ENCODE measurements at regions not wholly inside any gene's neighbourhood (a gene's known extent, or its start where the extent isn't known, plus 50 kb on each side); places are given as distances from the start of the nearest gene placed in this dataset.

- intact Hi-C loops (cut with DNase I), result no loop called here
- H3K9me3 ChIP-seq (ENCODE audit: control insufficient read depth, low read length), result no peaks in the 10 kb centered on the region
- H3K27me3 ChIP-seq (ENCODE audit: control insufficient read depth, insufficient read depth), result no peaks in the 10 kb centered on the region
- H3K4me3 ChIP-seq (ENCODE audit: low read length), result no peak overlapping the region
- DNase-seq (no peak), ATAC-seq (no peak)
- no peak overlapping the region for H3K27ac ChIP-seq (ENCODE audit: low read length)
- no peaks in the 10 kb centered on the region for H3K4me1 ChIP-seq (ENCODE audit: control insufficient read depth, insufficient read depth, low read length)
- 85% methylated on average over 16 of the region's 16 CpGs for WGBS
Observed at GRCh38 chr16:50460538-50461399, 87.4 kb upstream of the NKD1 start.

GRCh38 chr16:50459496-50460080 is 88.6 kb upstream of the NKD1 start:
- WGBS, result 50% methylated on average over 13 of the region's 13 CpGs
- DNase-seq (no peak), ATAC-seq (no peak)
- Histone ChIP-seq H3K27me3 (ENCODE audit: control insufficient read depth, insufficient read depth) (no peaks in the 10 kb centered on the region), H3K4me3 (ENCODE audit: low read length) (no peak overlapping the region), H3K4me1 (ENCODE audit: control insufficient read depth, insufficient read depth, low read length) (no peaks in the 10 kb centered on the region), H3K27ac (ENCODE audit: low read length) (no peak overlapping the region), H3K9me3 (ENCODE audit: control insufficient read depth, low read length) (no peaks in the 10 kb centered on the region)
- intact Hi-C loops (cut with DNase I), result no loop called here

DNA sequence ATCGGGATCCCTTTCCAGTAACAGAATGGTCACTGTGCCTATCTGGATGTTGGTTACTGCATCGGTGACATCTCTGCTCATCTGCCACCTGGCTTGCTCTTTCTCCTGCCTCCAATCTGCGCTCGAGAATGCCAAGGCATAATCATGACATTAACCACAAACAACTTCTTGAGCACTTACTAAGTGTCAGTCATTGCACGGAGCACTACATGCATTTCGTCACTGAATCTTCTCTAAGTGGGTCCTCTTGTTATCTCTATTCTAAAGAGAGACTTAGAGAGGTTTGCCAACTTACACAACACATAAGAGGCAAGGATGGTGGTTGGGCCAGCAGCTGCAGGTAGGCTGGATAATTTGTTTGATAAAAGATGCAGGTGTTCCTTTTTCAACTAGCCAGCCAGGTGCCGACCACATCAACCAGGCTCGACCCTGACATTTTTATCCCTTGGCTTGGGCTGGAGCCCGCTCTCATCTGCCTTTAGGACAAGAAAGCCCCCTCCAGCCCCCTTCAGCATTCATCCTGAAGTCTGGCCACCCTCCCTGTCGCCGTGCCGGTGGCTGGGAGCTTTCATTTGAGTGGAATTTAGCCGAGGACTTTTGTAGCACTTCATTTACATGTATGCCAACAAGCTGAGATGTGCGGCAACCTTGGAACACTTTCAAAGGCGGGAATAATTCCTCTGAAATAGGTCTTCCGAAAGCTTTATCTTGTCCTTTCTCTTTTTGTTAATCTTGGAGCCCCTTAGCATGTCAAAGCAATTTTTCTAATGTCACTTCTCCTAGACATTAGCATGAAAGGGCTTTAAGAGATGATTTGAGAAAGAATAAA is 89.3 kb upstream of the NKD1 start:
- Histone ChIP-seq H3K4me1 (ENCODE audit: control insufficient read depth, insufficient read depth, low read length) (no peaks in the 10 kb centered on the region), H3K27ac (ENCODE audit: low read length) (no peak overlapping the region), H3K27me3 (ENCODE audit: control insufficient read depth, insufficient read depth) (no peaks in the 10 kb centered on the region), H3K9me3 (ENCODE audit: control insufficient read depth, low read length) (no peaks in the 10 kb centered on the region), H3K4me3 (ENCODE audit: low read length) (no peak overlapping the region)
- ATAC-seq (no peak), DNase-seq (no peak)
- intact Hi-C loops (cut with DNase I), result no loop called here
- WGBS, result 37% methylated on average over 16 of the region's 16 CpGs

- DNase-seq (no peak), ATAC-seq (no peak)
- no peak overlapping the region for H3K27ac ChIP-seq (ENCODE audit: low read length)
- no peak overlapping the region for H3K4me3 ChIP-seq (ENCODE audit: low read length)
- H3K9me3 ChIP-seq (ENCODE audit: control insufficient read depth, low read length), result no peaks in the 10 kb centered on the region
- intact Hi-C loops (cut with DNase I), result no loop called here
- 71% methylated on average over 5 of the region's 5 CpGs for WGBS
- no peaks in the 10 kb centered on the region for H3K27me3 ChIP-seq (ENCODE audit: control insufficient read depth, insufficient read depth)
- H3K4me1 ChIP-seq (ENCODE audit: control insufficient read depth, insufficient read depth, low read length), result no peaks in the 10 kb centered on the region
Observed at GRCh38 chr16:50457979-50458491, 89.2 kb upstream of the BRD7 start.

DNA sequence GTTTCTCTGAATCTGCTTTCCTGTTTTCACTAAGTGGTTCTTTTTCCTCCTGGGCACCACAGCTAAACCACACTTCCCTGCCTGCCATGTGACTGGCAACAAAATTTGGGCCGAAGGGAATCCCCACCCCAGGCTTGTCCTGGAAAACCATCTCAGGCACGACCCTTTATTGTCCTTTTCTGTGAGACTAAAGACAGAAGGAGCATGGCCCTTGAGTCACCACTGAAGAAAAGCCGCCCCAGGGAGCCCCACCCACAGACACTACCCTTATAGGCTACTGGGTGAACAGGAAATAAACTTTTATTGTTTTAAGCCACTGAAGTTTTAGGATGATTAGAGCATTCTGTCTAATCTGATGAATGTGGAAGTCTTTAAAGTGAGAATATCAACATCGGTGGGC is 88.6 kb upstream of the BRD7 start:
- Histone ChIP-seq H3K9me3 (ENCODE audit: control insufficient read depth, low read length) (no peaks in the 10 kb centered on the region), H3K27me3 (ENCODE audit: control insufficient read depth, insufficient read depth) (no peaks in the 10 kb centered on the region), H3K27ac (ENCODE audit: low read length) (no peak overlapping the region), H3K4me1 (ENCODE audit: control insufficient read depth, insufficient read depth, low read length) (no peaks in the 10 kb centered on the region), H3K4me3 (ENCODE audit: low read length) (no peak overlapping the region)
- intact Hi-C loops (cut with DNase I), result no loop called here
- DNase-seq (no peak), ATAC-seq (no peak)
- whole genome bisulfite sequencing, result 58% methylated on average over 4 of the region's 4 CpGs

DNA sequence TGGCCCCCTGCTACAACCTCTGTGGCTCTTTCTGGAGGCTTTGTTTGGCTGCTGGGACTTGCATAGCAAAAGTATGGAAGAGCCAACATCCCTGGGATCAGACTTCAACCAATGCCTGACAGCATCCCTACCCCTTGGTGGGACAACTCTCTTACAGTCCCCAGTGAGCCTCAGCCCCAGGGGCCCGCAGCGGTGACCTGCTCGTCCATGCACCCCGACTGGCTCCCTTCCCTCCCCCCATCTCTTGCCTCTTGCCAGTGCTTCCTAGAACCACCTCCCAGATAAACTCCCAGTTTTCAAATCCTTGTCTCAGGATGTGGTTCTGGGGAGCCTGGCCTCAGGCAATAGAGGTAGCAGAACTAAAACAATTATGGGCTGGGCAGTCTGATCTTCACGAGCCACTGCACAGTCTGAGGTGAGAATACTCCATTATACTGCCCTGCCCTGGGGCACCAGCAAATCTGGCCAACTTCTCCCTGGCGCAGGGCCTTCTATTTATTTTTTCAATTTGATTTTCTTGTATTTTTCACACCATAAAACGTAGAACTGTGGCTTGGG is 86.6 kb upstream of the BRD7 start:
- no peaks in the 10 kb centered on the region for H3K27me3 ChIP-seq (ENCODE audit: control insufficient read depth, insufficient read depth)
- WGBS, result 73% methylated on average over 7 of the region's 7 CpGs

GRCh38 chr16:50453446-50453845 is 84.7 kb upstream of the BRD7 start:
- intact Hi-C loops (cut with DNase I), result no loop called here
- no peak for ATAC-seq
- no peak overlapping the region for H3K27ac ChIP-seq (ENCODE audit: low read length)
- H3K4me1 ChIP-seq (ENCODE audit: control insufficient read depth, insufficient read depth, low read length), result no peaks in the 10 kb centered on the region
- H3K9me3 ChIP-seq (ENCODE audit: control insufficient read depth, low read length), result no peaks in the 10 kb centered on the region
- no peaks in the 10 kb centered on the region for H3K27me3 ChIP-seq (ENCODE audit: control insufficient read depth, insufficient read depth)
- DNase-seq, result no peak
- H3K4me3 ChIP-seq (ENCODE audit: low read length), result no peak overlapping the region
- 96% methylated on average over 7 of the region's 7 CpGs for WGBS

More for the DNA sequence above, 86.6 kb upstream of the BRD7 start:
- Histone ChIP-seq H3K27ac (ENCODE audit: low read length) (no peak overlapping the region), H3K4me1 (ENCODE audit: control insufficient read depth, insufficient read depth, low read length) (no peaks in the 10 kb centered on the region), H3K9me3 (ENCODE audit: control insufficient read depth, low read length) (no peaks in the 10 kb centered on the region), H3K4me3 (ENCODE audit: low read length) (no peak overlapping the region)
- ATAC-seq, result no peak
- intact Hi-C loops (cut with DNase I), result no loop called here
- DNase-seq, result no peak

GRCh38 chr16:50451951-50452508 is 83.2 kb upstream of the BRD7 start:
- Histone ChIP-seq H3K9me3 (ENCODE audit: control insufficient read depth, low read length) (no peaks in the 10 kb centered on the region), H3K27me3 (ENCODE audit: control insufficient read depth, insufficient read depth) (no peaks in the 10 kb centered on the region), H3K4me1 (ENCODE audit: control insufficient read depth, insufficient read depth, low read length) (no peaks in the 10 kb centered on the region), H3K27ac (ENCODE audit: low read length) (no peak overlapping the region), H3K4me3 (ENCODE audit: low read length) (no peak overlapping the region)
- WGBS, result 80% methylated on average over 7 of the region's 7 CpGs
- DNase-seq, result no peak
- ATAC-seq, result no peak
- intact Hi-C loops (cut with DNase I), result no loop called here

- intact Hi-C loops (cut with DNase I), result no loop called here
- 83% methylated on average over 4 of the region's 4 CpGs for WGBS
- no peaks in the 10 kb centered on the region for H3K4me1 ChIP-seq (ENCODE audit: control insufficient read depth, insufficient read depth, low read length)
- no peak overlapping the region for H3K27ac ChIP-seq (ENCODE audit: low read length)
- no peaks in the 10 kb centered on the region for H3K27me3 ChIP-seq (ENCODE audit: control insufficient read depth, insufficient read depth)
- ATAC-seq (no peak), DNase-seq (no peak)
- no peaks in the 10 kb centered on the region for H3K9me3 ChIP-seq (ENCODE audit: control insufficient read depth, low read length)
- no peak overlapping the region for H3K4me3 ChIP-seq (ENCODE audit: low read length)
Observed at GRCh38 chr16:50450957-50451356, 82.2 kb upstream of the BRD7 start.

GRCh38 chr16:50449800-50450199 is 81.0 kb upstream of the BRD7 start:
- H3K4me3 ChIP-seq (ENCODE audit: low read length), result no peak overlapping the region
- no peaks in the 10 kb centered on the region for H3K4me1 ChIP-seq (ENCODE audit: control insufficient read depth, insufficient read depth, low read length)
- 27% methylated on average over 6 of the region's 6 CpGs for WGBS
- H3K27me3 ChIP-seq (ENCODE audit: control insufficient read depth, insufficient read depth), result no peaks in the 10 kb centered on the region
- intact Hi-C loops (cut with DNase I), result no loop called here
- no peak overlapping the region for H3K27ac ChIP-seq (ENCODE audit: low read length)
- no peak for DNase-seq
- no peaks in the 10 kb centered on the region for H3K9me3 ChIP-seq (ENCODE audit: control insufficient read depth, low read length)
- ATAC-seq, result no peak
